GM12878 (cell line): ENCODE measurements at regions not wholly inside any gene's neighbourhood (a gene's known extent, or its start where the extent isn't known, plus 50 kb on each side); places are given as distances from the start of the nearest gene placed in this dataset.

Experiments
- ATAC-seq: fragments of 200-7000 bp; cut with Tn5 transposase; 3 replicates; pipeline ENCODE4 v1.9.1; 2020; ENCODE audit warnings: mild to moderate bottlenecking, moderate library complexity
- BruUV-seq: library from RNA; stranded (reverse); fragments of 400-500 nt; replicated peaks from 2 replicates; lab custom pipeline; 2021; lab: Mats Ljungman, UMichigan
- CTCF ChIA-PET: fragments of 300-600 bp; sonication (Branson Sonifier 250); formaldehyde crosslinking; extraction: SDS; loops from one replicate; lab custom pipeline; 2021; ENCODE audit warnings: inconsistent platforms; lab: Yijun Ruan, JAX
- POLR2A ChIA-PET: fragments of 350-600 bp; formaldehyde crosslinking; extraction: SDS; loops from one replicate; lab custom pipeline; 2021; ENCODE audit warnings: inconsistent platforms; lab: Charles Lee
- RAD21 ChIA-PET: fragments of 300-600 bp; sonication (Branson Sonifier 250); formaldehyde crosslinking; loops from one replicate; lab custom pipeline; 2023; ENCODE audit warnings: antibody characterized with exemption; ENCODE audit not compliant: unreplicated experiment; lab: Charles Lee
- SMC1A ChIA-PET: fragments of 300-600 bp; sonication (Branson Sonifier 250); formaldehyde crosslinking; loops from one replicate; lab custom pipeline; 2023; ENCODE audit not compliant: unreplicated experiment, uncharacterized antibody; lab: Charles Lee
- DNase-seq: peaks from one replicate; pipeline ENCODE4 v3.0.0-alpha.2; 2011; ENCODE audit warnings: low read depth, low spot score
- FAIRE-seq: peaks from 3 replicates; lab custom pipeline; 2011; peaks lifted over from hg19 to GRCh38; lab: Jason Lieb, UNC
- H2AFZ ChIP-seq: 2 replicates; pipeline ENCODE4 v1.6.0; 2011; ENCODE audit warnings: low read depth, low read length, control low read depth; ENCODE audit not compliant: control insufficient read depth
- H3K27ac ChIP-seq: 2 replicates; pipeline ENCODE4 v1.5.1; 2011; ENCODE audit warnings: control low read depth; ENCODE audit not compliant: control insufficient read depth, insufficient read depth
- H3K27me3 ChIP-seq, 2 experiments: replicated peaks in 1 of 2; 2 replicates each; pipeline versions ENCODE4 v1.6.0 to v1.6.1; 2011; ENCODE audit warnings: low read length in 1 of 2; ENCODE audit not compliant: control insufficient read depth in 2 of 2, insufficient read depth in 2 of 2
- H3K36me3 ChIP-seq, 2 experiments: 2 replicates each; pipeline ENCODE4 v1.5.1; 2011; ENCODE audit warnings: low read length in 1 of 2; ENCODE audit not compliant: control insufficient read depth in 2 of 2, insufficient read depth in 2 of 2
- H3K4me1 ChIP-seq: 2 replicates; pipeline ENCODE4 v1.6.1; 2011; ENCODE audit warnings: mild to moderate bottlenecking, low read length, moderate library complexity, mixed read lengths; ENCODE audit not compliant: control insufficient read depth, insufficient read depth
- H3K4me2 ChIP-seq: 2 replicates; pipeline ENCODE4 v1.6.0; 2011; ENCODE audit warnings: control low read depth; ENCODE audit not compliant: control insufficient read depth, insufficient read depth
- H3K4me3 ChIP-seq: fragments of 200-600 bp; sonication (generic); 2 replicates; pipeline ENCODE4 v1.5.1; 2016
- H3K79me2 ChIP-seq: 2 replicates; pipeline ENCODE4 v1.6.0; 2011; ENCODE audit warnings: low read length; ENCODE audit not compliant: control insufficient read depth, insufficient read depth
- H3K9ac ChIP-seq: 2 replicates; pipeline ENCODE4 v1.8.0; 2011; ENCODE audit warnings: low read length, control low read depth, mixed read lengths; ENCODE audit not compliant: control insufficient read depth, insufficient read depth
- H3K9me3 ChIP-seq: replicated peaks from 3 replicates; pipeline ENCODE4 v1.5.1; 2011; ENCODE audit warnings: mild to moderate bottlenecking, low read length; ENCODE audit not compliant: control insufficient read depth, insufficient read depth
- H4K20me1 ChIP-seq: 2 replicates; pipeline ENCODE4 v1.6.0; 2011; ENCODE audit not compliant: control insufficient read depth, insufficient read depth
- BACH1 ChIP-seq: fragments of 450-650 bp; IDR thresholded peaks from 2 replicates; pipeline ENCODE4 v1.6.1; 2017; ENCODE audit warnings: mild to moderate bottlenecking, borderline replicate concordance
- CREB1 ChIP-seq: IDR thresholded peaks from 2 replicates; pipeline ENCODE4 v1.6.1; 2012; ENCODE audit warnings: low read depth, mild to moderate bottlenecking, inconsistent platforms
- FOXM1 ChIP-seq: IDR thresholded peaks from 2 replicates; pipeline ENCODE4 v1.6.1; 2012; ENCODE audit warnings: low read depth, mild to moderate bottlenecking, inconsistent platforms, low read length, moderate library complexity
- MLLT1 ChIP-seq: fragments of 450-650 bp; IDR thresholded peaks from 2 replicates; pipeline ENCODE4 v1.6.1; 2016; ENCODE audit warnings: mild to moderate bottlenecking
- RELA ChIP-seq: fragments of 450-650 bp; IDR thresholded peaks from 2 replicates; pipeline ENCODE4 v1.8.0; 2014; ENCODE audit warnings: borderline replicate concordance; ENCODE audit not compliant: partially characterized antibody
- USF1 ChIP-seq: IDR thresholded peaks from 2 replicates; pipeline ENCODE4 v1.6.1; 2011; ENCODE audit warnings: borderline replicate concordance, low read depth, mild to moderate bottlenecking, moderate library complexity, mixed read lengths, low read length; ENCODE audit not compliant: insufficient read depth; ENCODE audit errors: extremely low read length
- WGBS: methylation state at CpG from one replicate; pipeline ENCODE4 v1.1.6; 2016; ENCODE audit warnings: low lambda C conversion rate; ENCODE audit not compliant: insufficient replicate concordance, insufficient coverage; ENCODE audit errors: missing lambda C conversion rate; 5-methylcytosine and 5-hydroxymethylcytosine counted together
- in situ Hi-C: fragments of 300-500 bp; cut with MboI; formaldehyde crosslinking; loops from 9 replicates; pipeline ENCODE4 v1.14.3; 2018; ENCODE audit warnings: mixed read lengths
- intact Hi-C: fragments of 100-400 bp; cut with micrococcal nuclease; formaldehyde crosslinking; loops from one replicate; pipeline ENCODE4 v1.14.2; 2022; ENCODE audit not compliant: unreplicated experiment

GRCh38 chr15:101554115-101554915, 64.8 kb upstream of the PCSK6 start:
- DNase-seq, result no peak
- in situ Hi-C loops (no loop called here), intact Hi-C loops (no loop called here)
- H2AFZ ChIP-seq, result no peak overlapping the region
- RAD21 ChIA-PET, result no interaction called here
- TF ChIP-seq USF1 (no peak), BACH1 (no peak), RELA (no peak), CREB1 (no peak), FOXM1 (no peak), MLLT1 (no peak)
- TF ChIP-seq, all 136 proteins: peak for 0
- Histone ChIP-seq H3K9ac (no peak overlapping the region), H3K4me2 (no peak overlapping the region), H3K9me3 (no peaks in the 10 kb centered on the region), H3K27ac (no peak overlapping the region), H4K20me1 (no peaks in the 10 kb centered on the region), H3K4me1 (no peaks in the 10 kb centered on the region), H3K79me2 (no peaks in the 10 kb centered on the region), H3K36me3 (no peaks in the 10 kb centered on the region), H3K27me3 (0 out of 4 replicates have a peak, but pooled peaks cover 0 to 1% of the 10 kb centered on the region in 2 experiments), H3K4me3 (no peak overlapping the region)
- ChIA-PET SMC1A (no interaction called here), CTCF (no interaction called here), POLR2A (no interaction called here)
- BruUV-seq, result no TSS peak
- no peak for ATAC-seq
- no peak for FAIRE-seq
- 48% methylated on average over 25 of the region's 25 CpGs for WGBS
